H1 (cell line): ENCODE measurements at regions not wholly inside any gene's neighbourhood (a gene's known extent, or its start where the extent isn't known, plus 50 kb on each side); places are given as distances from the start of the nearest gene placed in this dataset.

Experiments
- CTCF ChIP-seq, 3 experiments: IDR thresholded peaks; 1 replicate in 2 of 3; 2 replicates in 1 of 3; pipeline versions ENCODE4 v1.5.1 to v1.6.1; 2011; ENCODE audit warnings: low read length in 3 of 3, mild to moderate bottlenecking in 3 of 3, inconsistent platforms in 2 of 3, low read depth in 1 of 3, moderate library complexity in 1 of 3; ENCODE audit not compliant: insufficient read depth in 1 of 3; ENCODE audit errors: control extremely low read depth in 1 of 3
- FOSL1 ChIP-seq: IDR thresholded peaks from 2 replicates; pipeline ENCODE4 v1.6.1; 2011; ENCODE audit warnings: mild to moderate bottlenecking, low read depth, low read length, moderate library complexity; ENCODE audit not compliant: insufficient read depth

- TF ChIP-seq CTCF (IDR thresholded peaks at IDR 0.05; ENCODE audit: control extremely low read depth in 1 of 3, insufficient read depth in 1 of 3, low read depth in 1 of 3, low read length in 3 of 3) (no peak), FOSL1 (no peak)
Observed at GRCh38 chr9:74317235-74317634, 179.9 kb upstream of the RORB start.
